RPMI8226 (cell line): ENCODE measurements at regions not wholly inside any gene's neighbourhood (a gene's known extent, or its start where the extent isn't known, plus 50 kb on each side); places are given as distances from the start of the nearest gene placed in this dataset.
"Not testable (repeated sequence)": the region's sequence is repeated elsewhere in the genome, so short reads cannot be mapped to it uniquely, and the experiment has no call there.

Experiments
- DNase-seq: peaks from one replicate; pipeline ENCODE4 v3.0.0-alpha.2; 2015

- DNase-seq = no peak
Measured at GRCh38 chr12:112711507-112711906, 80.0 kb upstream of the RPH3A start.

- not testable (repeated sequence) for DNase-seq
Measured at GRCh38 chr12:112712751-112713150, 78.8 kb upstream of the RPH3A start.

- DNase-seq = no peak
Measured at GRCh38 chr12:112713471-112713870, 78.1 kb upstream of the RPH3A start.

GRCh38 chr12:112714166-112714710 lies 77.3 kb upstream of the RPH3A start:
- DNase-seq = no peak

GRCh38 chr12:112716099-112717093 lies 75.2 kb upstream of the RPH3A start:
- peak; percentile 8 for DNase-seq

- DNase-seq = no peak
Measured at GRCh38 chr12:112728864-112729263, 62.7 kb upstream of the RPH3A start.

GRCh38 chr12:112734859-112735695 lies 56.5 kb upstream of the RPH3A start:
- no peak for DNase-seq

GRCh38 chr12:112738531-112738930 lies 53.0 kb upstream of the RPH3A start:
- no peak for DNase-seq

GRCh38 chr12:112740387-112740934 lies 51.1 kb upstream of the RPH3A start:
- no peak for DNase-seq

- DNase-seq = no peak
Measured at GRCh38 chr12:112741106-112741505, 50.4 kb upstream of the RPH3A start.
